NB4 (cell line): ENCODE measurements at regions not wholly inside any gene's neighbourhood (a gene's known extent, or its start where the extent isn't known, plus 50 kb on each side); places are given as distances from the start of the nearest gene placed in this dataset.

Experiments used
- DNase-seq: peaks from one replicate; pipeline ENCODE4 v3.0.0; 2010; ENCODE audit warnings: low read depth
- H3K4me3 ChIP-seq: one replicate; pipeline ENCODE4 v1.5.1; 2011; ENCODE audit warnings: mild to moderate bottlenecking, low read depth, low read length, moderate library complexity
- MYC ChIP-seq: IDR thresholded peaks from 2 replicates; pipeline ENCODE4 v1.6.1; 2011; ENCODE audit warnings: low read depth, low read length
- POLR2A ChIP-seq: IDR thresholded peaks from 2 replicates; pipeline ENCODE4 v1.6.1; 2011; ENCODE audit warnings: mild to moderate bottlenecking; ENCODE audit not compliant: insufficient read length; ENCODE audit errors: extremely low read depth
- TF ChIP-seq, protein P1 (sequence below): IDR thresholded peaks from 2 replicates; pipeline ENCODE4 v1.6.1; 2011; ENCODE audit warnings: low read depth, low read length
- TF ChIP-seq, protein P2 (sequence below): IDR thresholded peaks from one replicate; pipeline ENCODE4 v1.5.1; 2012; ENCODE audit warnings: low read depth, low read length

DNA sequence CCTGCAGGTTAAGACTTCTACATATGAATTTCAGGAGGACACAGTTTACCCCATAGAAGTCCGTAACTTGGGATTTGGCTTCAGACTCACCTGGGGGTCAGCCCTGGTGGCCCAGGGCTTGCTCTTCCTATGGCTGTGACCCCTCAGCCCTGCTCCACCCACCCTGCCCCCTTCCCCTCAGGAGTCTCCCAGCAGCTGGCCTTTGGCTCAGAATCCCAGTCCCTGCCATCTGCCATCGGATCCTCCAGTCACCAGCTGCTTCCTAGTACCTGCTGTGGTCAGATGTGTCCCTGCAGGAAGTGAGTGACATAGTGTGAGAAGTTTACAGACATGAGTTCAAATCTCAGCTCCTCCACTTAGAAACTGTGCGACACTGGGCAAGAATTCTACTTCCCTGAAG, 332.6 kb downstream of the NPHP4 start:
- H3K4me3 ChIP-seq: no peak overlapping the region
- TF ChIP-seq POLR2A (no peak), MYC (no peak)
- TF ChIP-seq, protein P1, sequence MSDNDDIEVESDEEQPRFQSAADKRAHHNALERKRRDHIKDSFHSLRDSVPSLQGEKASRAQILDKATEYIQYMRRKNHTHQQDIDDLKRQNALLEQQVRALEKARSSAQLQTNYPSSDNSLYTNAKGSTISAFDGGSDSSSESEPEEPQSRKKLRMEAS: no peak
- TF ChIP-seq, protein P2, sequence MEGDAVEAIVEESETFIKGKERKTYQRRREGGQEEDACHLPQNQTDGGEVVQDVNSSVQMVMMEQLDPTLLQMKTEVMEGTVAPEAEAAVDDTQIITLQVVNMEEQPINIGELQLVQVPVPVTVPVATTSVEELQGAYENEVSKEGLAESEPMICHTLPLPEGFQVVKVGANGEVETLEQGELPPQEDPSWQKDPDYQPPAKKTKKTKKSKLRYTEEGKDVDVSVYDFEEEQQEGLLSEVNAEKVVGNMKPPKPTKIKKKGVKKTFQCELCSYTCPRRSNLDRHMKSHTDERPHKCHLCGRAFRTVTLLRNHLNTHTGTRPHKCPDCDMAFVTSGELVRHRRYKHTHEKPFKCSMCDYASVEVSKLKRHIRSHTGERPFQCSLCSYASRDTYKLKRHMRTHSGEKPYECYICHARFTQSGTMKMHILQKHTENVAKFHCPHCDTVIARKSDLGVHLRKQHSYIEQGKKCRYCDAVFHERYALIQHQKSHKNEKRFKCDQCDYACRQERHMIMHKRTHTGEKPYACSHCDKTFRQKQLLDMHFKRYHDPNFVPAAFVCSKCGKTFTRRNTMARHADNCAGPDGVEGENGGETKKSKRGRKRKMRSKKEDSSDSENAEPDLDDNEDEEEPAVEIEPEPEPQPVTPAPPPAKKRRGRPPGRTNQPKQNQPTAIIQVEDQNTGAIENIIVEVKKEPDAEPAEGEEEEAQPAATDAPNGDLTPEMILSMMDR: no peak
- no peak for DNase-seq

DNA sequence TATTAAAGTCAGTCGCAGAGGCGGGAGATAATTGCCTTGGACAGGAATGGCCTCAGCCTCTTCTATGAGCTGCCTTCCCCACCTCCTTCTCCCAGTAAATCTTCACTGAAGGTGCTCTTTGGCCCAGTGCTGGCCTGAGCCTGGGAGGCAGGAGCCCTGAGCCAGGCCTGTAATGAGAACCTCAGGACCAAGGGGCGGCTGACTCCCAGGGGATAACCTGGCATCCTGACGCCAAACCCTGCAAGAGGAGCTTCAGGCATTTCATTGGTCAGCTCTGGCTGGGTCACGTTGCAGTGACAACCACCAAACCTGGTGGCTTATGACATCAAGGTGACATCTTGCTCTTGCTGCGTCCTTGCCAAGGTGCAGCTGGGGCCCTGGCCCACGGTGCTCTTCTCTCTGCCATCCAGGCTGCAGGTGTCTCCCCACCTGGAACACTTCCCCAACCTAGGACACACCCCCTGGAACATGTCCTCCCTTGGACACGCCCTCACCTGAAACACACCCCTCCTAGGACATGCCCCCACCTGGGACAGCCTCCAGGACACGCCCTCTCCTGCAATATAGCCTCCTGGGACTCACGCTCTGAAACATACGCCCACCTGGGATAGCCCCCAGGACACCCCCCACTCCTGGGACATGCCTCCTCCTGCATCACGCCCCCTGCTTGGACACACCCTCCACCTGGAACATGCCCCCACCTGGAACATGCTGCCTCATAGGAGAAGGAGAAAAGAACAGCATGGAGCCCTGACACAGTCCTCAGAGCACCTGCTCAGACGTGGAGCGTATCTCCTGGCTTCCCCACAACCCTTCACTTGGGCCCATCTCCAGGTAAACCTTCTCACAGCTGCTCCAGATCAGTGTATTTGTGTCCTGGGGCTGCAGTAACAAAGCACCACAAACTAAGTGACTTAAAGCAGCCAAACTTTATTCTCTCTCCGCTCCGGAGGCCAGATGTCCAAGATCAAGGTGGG, 333.6 kb downstream of the NPHP4 start:
- TF ChIP-seq POLR2A (no peak), MYC (no peak)
- TF ChIP-seq, protein P1: no peak
- TF ChIP-seq, protein P2: no peak
- no peak overlapping the region for H3K4me3 ChIP-seq
- no peak for DNase-seq

DNA sequence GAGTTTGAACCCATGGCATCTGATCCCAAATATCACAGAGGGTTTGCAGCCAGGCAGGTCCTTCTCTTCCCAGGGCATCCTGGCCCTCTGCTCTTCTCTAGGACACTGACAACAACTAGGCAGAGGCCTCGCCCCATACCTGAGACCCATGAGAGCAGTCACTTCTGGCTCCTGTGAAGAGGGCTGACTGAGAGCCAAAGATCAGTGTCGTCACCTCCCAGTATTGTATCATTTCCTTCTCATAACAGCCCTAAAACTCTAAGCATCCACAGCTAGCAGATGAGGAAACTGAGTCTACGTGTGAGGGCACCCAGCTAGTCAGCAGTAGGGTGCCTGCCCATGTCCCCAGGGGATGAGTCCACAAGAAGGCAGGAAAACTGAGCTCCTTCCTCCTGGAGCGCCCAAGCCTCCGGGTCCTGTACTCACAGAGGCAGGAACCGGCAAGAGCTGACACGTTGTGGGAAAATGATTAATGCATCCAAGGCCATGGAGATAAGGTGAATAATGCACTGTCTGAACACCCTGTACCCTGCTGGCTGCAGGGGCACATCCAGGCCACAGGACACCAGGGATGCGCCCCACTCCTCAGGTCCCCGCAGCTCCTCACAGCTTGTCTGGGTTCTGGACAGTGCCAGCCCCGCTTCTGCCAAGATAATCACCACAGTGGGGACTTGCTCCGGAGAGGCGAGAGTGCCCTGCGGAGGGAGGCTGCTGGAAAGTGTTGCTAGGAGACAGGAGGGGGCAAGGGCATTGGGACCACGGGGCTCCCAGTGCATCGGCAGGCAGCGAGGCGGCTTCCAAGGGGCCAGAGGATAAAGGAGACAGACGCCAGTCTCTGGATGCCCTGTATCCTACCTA, 340.0 kb downstream of the NPHP4 start:
- DNase-seq: no peak
- no peak overlapping the region for H3K4me3 ChIP-seq
- no peak for TF ChIP-seq POLR2A
- TF ChIP-seq, protein P2: no peak
- TF ChIP-seq MYC: no peak
- TF ChIP-seq, protein P1: no peak

DNA sequence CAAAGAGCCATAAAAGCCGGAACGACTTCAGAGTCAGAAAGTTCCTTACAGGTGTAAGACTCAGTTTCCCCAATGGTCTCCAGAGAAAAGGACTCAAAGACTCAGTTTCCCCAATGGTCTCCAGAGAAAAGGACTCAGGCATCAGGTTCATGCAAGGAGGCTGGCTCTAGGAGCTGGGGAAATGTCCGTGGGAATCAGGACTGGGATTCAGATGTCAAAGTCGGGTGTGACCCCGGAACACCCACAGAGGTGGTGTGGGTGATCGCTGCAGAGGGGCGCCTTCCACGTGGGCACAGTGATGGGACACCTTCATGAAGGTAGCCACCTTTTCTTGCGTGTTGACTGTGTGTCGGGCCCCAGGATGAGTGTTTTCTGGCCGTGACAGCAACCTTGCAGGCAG, 340.8 kb downstream of the NPHP4 start:
- DNase-seq: no peak
- H3K4me3 ChIP-seq: no peak overlapping the region
- TF ChIP-seq, protein P2: no peak
- no peak for TF ChIP-seq POLR2A
- TF ChIP-seq, protein P1: no peak
- no peak for TF ChIP-seq MYC

DNA sequence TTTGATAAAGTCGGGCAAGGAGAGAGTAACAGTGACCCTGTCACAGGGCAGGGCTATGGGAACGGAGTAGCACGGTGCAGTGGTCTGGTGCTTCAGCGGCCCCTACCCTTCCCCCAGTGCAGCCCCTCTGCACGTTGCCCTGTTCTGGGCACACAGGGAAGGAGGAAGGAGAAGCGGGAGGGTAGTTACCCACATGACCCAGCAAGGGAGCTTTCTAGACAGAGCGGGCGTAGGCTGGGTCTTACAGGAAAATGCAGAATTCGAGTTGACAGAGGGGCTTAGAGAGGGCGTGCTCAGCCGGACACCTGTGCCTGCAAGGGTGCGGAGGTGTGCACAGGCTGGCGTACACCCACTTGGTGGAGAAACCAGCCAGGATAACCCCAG, 341.2 kb downstream of the NPHP4 start:
- TF ChIP-seq, protein P2: no peak
- TF ChIP-seq, protein P1: no peak
- TF ChIP-seq POLR2A: no peak
- no peak for TF ChIP-seq MYC
- H3K4me3 ChIP-seq: no peak overlapping the region
- DNase-seq: no peak
